ENCODE measurements at regions not wholly inside any gene's neighbourhood (a gene's known extent, or its start where the extent isn't known, plus 50 kb on each side); places are given as distances from the start of the nearest gene placed in this dataset.

GRCh38 chr2:128563348-128563687 lies 244.7 kb upstream of the HS6ST1 start:
- no peak for TF ChIP-seq CTCF (IDR thresholded peaks at IDR 0.05; ENCODE audit: poor library complexity, severe bottlenecking)

GRCh38 chr2:128564131-128564530 lies 245.5 kb upstream of the HS6ST1 start:
- H3K4me1 ChIP-seq (ENCODE audit: insufficient read depth, poor library complexity, severe bottlenecking), result no peaks in the 10 kb centered on the region
- H3K36me3 ChIP-seq (ENCODE audit: low read depth), result no peaks in the 10 kb centered on the region
- no peaks in the 10 kb centered on the region for H3K9me3 ChIP-seq (ENCODE audit: severe bottlenecking)
- no peak overlapping the region for H3K4me3 ChIP-seq (ENCODE audit: severe bottlenecking)
- no peak overlapping the region for H3K27ac ChIP-seq (ENCODE audit: poor library complexity, severe bottlenecking)
- TF ChIP-seq CTCF (IDR thresholded peaks at IDR 0.05; ENCODE audit: poor library complexity, severe bottlenecking), result no peak
- DNase-seq (ENCODE audit: low spot score) (no peak), ATAC-seq (ENCODE audit: low read depth) (no peak)
- H3K27me3 ChIP-seq (ENCODE audit: insufficient read depth, poor library complexity, severe bottlenecking), result no peaks in the 10 kb centered on the region

More at GRCh38 chr2:128563348-128563687, 244.7 kb upstream of the HS6ST1 start:
- DNase-seq (ENCODE audit: low spot score), result no peak
- Histone ChIP-seq H3K4me1 (ENCODE audit: insufficient read depth, poor library complexity, severe bottlenecking) (no peaks in the 10 kb centered on the region), H3K27me3 (ENCODE audit: insufficient read depth, poor library complexity, severe bottlenecking) (no peaks in the 10 kb centered on the region), H3K27ac (ENCODE audit: poor library complexity, severe bottlenecking) (no peak overlapping the region), H3K9me3 (ENCODE audit: severe bottlenecking) (no peaks in the 10 kb centered on the region), H3K36me3 (ENCODE audit: low read depth) (no peaks in the 10 kb centered on the region), H3K4me3 (ENCODE audit: severe bottlenecking) (no peak overlapping the region)
- ATAC-seq (ENCODE audit: low read depth), result no peak

GRCh38 chr2:128564551-128564950 lies 245.9 kb upstream of the HS6ST1 start:
- Histone ChIP-seq H3K27me3 (ENCODE audit: insufficient read depth, poor library complexity, severe bottlenecking) (no peaks in the 10 kb centered on the region), H3K36me3 (ENCODE audit: low read depth) (no peaks in the 10 kb centered on the region), H3K4me3 (ENCODE audit: severe bottlenecking) (no peak overlapping the region), H3K27ac (ENCODE audit: poor library complexity, severe bottlenecking) (no peak overlapping the region), H3K4me1 (ENCODE audit: insufficient read depth, poor library complexity, severe bottlenecking) (no peaks in the 10 kb centered on the region), H3K9me3 (ENCODE audit: severe bottlenecking) (no peaks in the 10 kb centered on the region)
- TF ChIP-seq CTCF (IDR thresholded peaks at IDR 0.05; ENCODE audit: poor library complexity, severe bottlenecking), result no peak
- DNase-seq (ENCODE audit: low spot score) (no peak), ATAC-seq (ENCODE audit: low read depth) (no peak)

- no peaks in the 10 kb centered on the region for H3K4me1 ChIP-seq (ENCODE audit: insufficient read depth, poor library complexity, severe bottlenecking)
- no peaks in the 10 kb centered on the region for H3K27me3 ChIP-seq (ENCODE audit: insufficient read depth, poor library complexity, severe bottlenecking)
- no peaks in the 10 kb centered on the region for H3K9me3 ChIP-seq (ENCODE audit: severe bottlenecking)
- no peaks in the 10 kb centered on the region for H3K36me3 ChIP-seq (ENCODE audit: low read depth)
- no peak for TF ChIP-seq CTCF (IDR thresholded peaks at IDR 0.05; ENCODE audit: poor library complexity, severe bottlenecking)
- ATAC-seq (ENCODE audit: low read depth) (no peak), DNase-seq (ENCODE audit: low spot score) (no peak)
- no peak overlapping the region for H3K27ac ChIP-seq (ENCODE audit: poor library complexity, severe bottlenecking)
- H3K4me3 ChIP-seq (ENCODE audit: severe bottlenecking), result no peak overlapping the region
Observed at GRCh38 chr2:128565441-128565840, 246.8 kb upstream of the HS6ST1 start.

- Histone ChIP-seq H3K36me3 (ENCODE audit: low read depth) (no peaks in the 10 kb centered on the region), H3K27me3 (ENCODE audit: insufficient read depth, poor library complexity, severe bottlenecking) (no peaks in the 10 kb centered on the region), H3K4me1 (ENCODE audit: insufficient read depth, poor library complexity, severe bottlenecking) (no peaks in the 10 kb centered on the region), H3K9me3 (ENCODE audit: severe bottlenecking) (no peaks in the 10 kb centered on the region), H3K4me3 (ENCODE audit: severe bottlenecking) (no peak overlapping the region), H3K27ac (ENCODE audit: poor library complexity, severe bottlenecking) (no peak overlapping the region)
- TF ChIP-seq CTCF (IDR thresholded peaks at IDR 0.05; ENCODE audit: poor library complexity, severe bottlenecking), result no peak
- DNase-seq (ENCODE audit: low spot score), result no peak
- ATAC-seq (ENCODE audit: low read depth), result no peak
Observed at GRCh38 chr2:128566671-128567070, 248.0 kb upstream of the HS6ST1 start.
